Brain microvascular endothelial cell (primary cell): ENCODE measurements at regions not wholly inside any gene's neighbourhood (a gene's known extent, or its start where the extent isn't known, plus 50 kb on each side); places are given as distances from the start of the nearest gene placed in this dataset.
A peak's percentile ranks its signal among the peaks of the same experiment; 100 is the strongest.

Source experiments
- DNase-seq: peaks from one replicate; pipeline ENCODE4 v3.0.0-alpha.2; 2020
- H3K27ac ChIP-seq: fragments of 250-450 bp; sonication (Bioruptor Pico); 2 replicates; pipeline ENCODE4 v1.5.1; 2020; ENCODE audit warnings: mild to moderate bottlenecking, moderate library complexity
- H3K27me3 ChIP-seq: fragments of 250-450 bp; sonication (Bioruptor Pico); replicated peaks from 2 replicates; pipeline ENCODE4 v1.5.1; 2020; ENCODE audit warnings: mild to moderate bottlenecking
- H3K36me3 ChIP-seq: fragments of 250-450 bp; sonication (Bioruptor Pico); replicated peaks from 2 replicates; pipeline ENCODE4 v1.5.1; 2020; ENCODE audit warnings: mild to moderate bottlenecking
- H3K4me3 ChIP-seq: 2 replicates; pipeline ENCODE4 v1.5.1; 2011; ENCODE audit warnings: low read depth, mild to moderate bottlenecking, control low read depth, low read length, moderate library complexity
- in situ Hi-C: cut with HindIII; loops from 2 replicates; pipeline ENCODE4 v1.10.0; 2017; ENCODE audit warnings: low sequenced_read_pairs, low pct_ligation_motif_present
- TF ChIP-seq, protein P1 (sequence below): IDR thresholded peaks from 2 replicates; pipeline ENCODE4 v1.5.1; 2011; ENCODE audit warnings: low read depth, mild to moderate bottlenecking, moderate library complexity, low read length, control low read depth, inconsistent platforms; ENCODE audit errors: missing control alignments

GRCh38 chr1:229027158-229027557 lies 243.8 kb upstream of the RAB4A start:
- DNase-seq = no peak
- H3K27ac ChIP-seq = no peak overlapping the region
- TF ChIP-seq, protein P1, sequence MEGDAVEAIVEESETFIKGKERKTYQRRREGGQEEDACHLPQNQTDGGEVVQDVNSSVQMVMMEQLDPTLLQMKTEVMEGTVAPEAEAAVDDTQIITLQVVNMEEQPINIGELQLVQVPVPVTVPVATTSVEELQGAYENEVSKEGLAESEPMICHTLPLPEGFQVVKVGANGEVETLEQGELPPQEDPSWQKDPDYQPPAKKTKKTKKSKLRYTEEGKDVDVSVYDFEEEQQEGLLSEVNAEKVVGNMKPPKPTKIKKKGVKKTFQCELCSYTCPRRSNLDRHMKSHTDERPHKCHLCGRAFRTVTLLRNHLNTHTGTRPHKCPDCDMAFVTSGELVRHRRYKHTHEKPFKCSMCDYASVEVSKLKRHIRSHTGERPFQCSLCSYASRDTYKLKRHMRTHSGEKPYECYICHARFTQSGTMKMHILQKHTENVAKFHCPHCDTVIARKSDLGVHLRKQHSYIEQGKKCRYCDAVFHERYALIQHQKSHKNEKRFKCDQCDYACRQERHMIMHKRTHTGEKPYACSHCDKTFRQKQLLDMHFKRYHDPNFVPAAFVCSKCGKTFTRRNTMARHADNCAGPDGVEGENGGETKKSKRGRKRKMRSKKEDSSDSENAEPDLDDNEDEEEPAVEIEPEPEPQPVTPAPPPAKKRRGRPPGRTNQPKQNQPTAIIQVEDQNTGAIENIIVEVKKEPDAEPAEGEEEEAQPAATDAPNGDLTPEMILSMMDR = no peak
- in situ Hi-C loops = no loop called here
- H3K36me3 ChIP-seq = no peaks in the 10 kb centered on the region
- H3K4me3 ChIP-seq = no peak overlapping the region
- no peaks in the 10 kb centered on the region for H3K27me3 ChIP-seq

DNA sequence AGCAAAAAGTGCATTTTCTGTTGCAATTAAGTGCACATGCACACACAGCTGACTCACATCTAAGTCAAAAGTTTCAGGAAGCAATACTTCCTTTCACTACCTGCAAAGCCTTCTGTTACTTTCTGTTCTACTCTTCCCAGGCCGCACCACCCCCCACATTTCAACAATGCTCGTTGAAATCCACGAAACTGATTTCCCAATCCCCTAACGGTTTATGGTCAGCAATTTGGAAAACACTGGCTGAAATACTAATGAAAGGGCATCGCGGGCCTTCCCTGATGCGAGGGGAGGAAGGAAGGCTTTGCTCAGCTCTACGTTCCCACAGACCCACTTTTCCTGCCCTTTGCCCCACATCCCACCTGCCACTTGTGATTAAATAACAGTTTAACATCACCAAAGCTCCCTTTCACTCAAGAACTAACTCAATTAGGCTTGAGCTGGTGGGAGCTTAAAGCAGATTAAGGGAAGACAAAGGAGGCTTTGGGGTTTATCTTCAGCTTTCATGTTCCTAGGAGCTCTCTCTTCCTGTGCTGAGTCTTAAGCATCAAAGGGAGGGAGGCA lies 243.2 kb upstream of the RAB4A start:
- TF ChIP-seq, protein P1 = no peak
- no peaks in the 10 kb centered on the region for H3K36me3 ChIP-seq
- no peaks in the 10 kb centered on the region for H3K27me3 ChIP-seq
- in situ Hi-C loops = no loop called here
- peak; percentile 1 for DNase-seq
- H3K4me3 ChIP-seq = no peak overlapping the region
- H3K27ac ChIP-seq = no peak overlapping the region

DNA sequence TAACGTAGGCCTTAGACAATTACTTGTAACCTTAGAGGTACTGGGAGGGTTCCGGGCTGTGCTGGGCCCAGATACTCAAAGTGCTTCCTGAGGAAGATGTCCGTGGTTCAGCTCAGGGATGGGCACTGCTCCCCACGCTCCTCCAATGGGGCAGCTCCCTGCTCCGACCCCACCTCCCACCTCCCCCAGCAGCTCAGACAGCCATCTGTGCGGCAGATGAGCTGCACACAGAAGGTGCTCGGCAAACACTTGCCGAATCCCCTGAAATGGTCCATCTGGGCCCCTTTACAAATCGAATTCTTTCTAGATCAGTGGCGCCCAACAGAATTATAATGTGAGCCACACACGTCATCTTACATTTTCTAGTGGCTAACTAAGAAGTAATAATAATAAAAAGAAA lies 242.4 kb upstream of the RAB4A start:
- Histone ChIP-seq H3K4me3 (no peak overlapping the region), H3K36me3 (no peaks in the 10 kb centered on the region), H3K27me3 (peaks cover 1% of the 10 kb centered on the region), H3K27ac (no peak overlapping the region)
- TF ChIP-seq, protein P1 = no peak
- DNase-seq = no peak
- in situ Hi-C loops = no loop called here

GRCh38 chr1:229028987-229029878 lies 241.7 kb upstream of the RAB4A start:
- H3K4me3 ChIP-seq = no peak overlapping the region
- peaks cover 1% of the 10 kb centered on the region for H3K27me3 ChIP-seq
- H3K27ac ChIP-seq = no peak overlapping the region
- in situ Hi-C loops = no loop called here
- TF ChIP-seq, protein P1 = no peak
- DNase-seq = no peak
- no peaks in the 10 kb centered on the region for H3K36me3 ChIP-seq

GRCh38 chr1:229029879-229030235 lies 241.1 kb upstream of the RAB4A start:
- in situ Hi-C loops = no loop called here
- Histone ChIP-seq H3K36me3 (no peaks in the 10 kb centered on the region), H3K4me3 (no peak overlapping the region), H3K27ac (no peak overlapping the region), H3K27me3 (peaks cover 1% of the 10 kb centered on the region)
- TF ChIP-seq, protein P1 = no peak
- DNase-seq = no peak
